A549 (cell line): ENCODE measurements at regions not wholly inside any gene's neighbourhood (a gene's known extent, or its start where the extent isn't known, plus 50 kb on each side); places are given as distances from the start of the nearest gene placed in this dataset.

ENCODE experiments used
- ATAC-seq, 2 experiments: fragments of 200-7000 bp in 1 of 2; fragments of >200 bp in 1 of 2; cut with Nextera tagmentation in 1 of 2; cut with Tn5 transposase in 1 of 2; 3 replicates each; pipeline versions ENCODE4 v1.8.0 to v1.9.1; 2018 to 2020; ENCODE audit warnings: mild to moderate bottlenecking in 1 of 2, moderate library complexity in 1 of 2
- CTCF ChIA-PET: fragments of 300-600 bp; sonication (Branson Sonifier 250); formaldehyde crosslinking; extraction: SDS; loops from one replicate; lab custom pipeline; 2021; ENCODE audit warnings: antibody characterized with exemption, inconsistent platforms; lab: Yijun Ruan, JAX
- POLR2A ChIA-PET: fragments of 350-600 bp; formaldehyde crosslinking; extraction: SDS; loops from one replicate; lab custom pipeline; 2021; ENCODE audit warnings: antibody characterized with exemption, inconsistent platforms; lab: Yijun Ruan, JAX
- DNase-seq, 2 experiments: peaks; one replicate each; pipeline versions ENCODE4 v3.0.0 to v3.0.0-alpha.2; 2011 to 2016; ENCODE audit warnings: low read depth in 1 of 2, low spot score in 1 of 2
- FAIRE-seq: peaks from 2 replicates; lab custom pipeline; 2011; peaks lifted over from hg19 to GRCh38; lab: Jason Lieb, UNC
- H3K27ac ChIP-seq, 2 experiments: fragments of >200 bp; sonication (Bioruptor Twin); formaldehyde crosslinking; 3 replicates each; pipeline ENCODE4 v1.5.1; 2016 to 2017
- H3K4me1 ChIP-seq: fragments of >200 bp; sonication (Bioruptor Twin); formaldehyde crosslinking; 3 replicates; pipeline ENCODE4 v1.6.1; 2016
- H3K4me2 ChIP-seq: fragments of >200 bp; sonication (Bioruptor Twin); formaldehyde crosslinking; 3 replicates; pipeline ENCODE4 v1.6.1; 2016
- H3K4me3 ChIP-seq: fragments of >200 bp; sonication (Bioruptor Twin); formaldehyde crosslinking; 3 replicates; pipeline ENCODE4 v1.5.1; 2016
- H3K9me3 ChIP-seq: fragments of >200 bp; sonication (Bioruptor Twin); formaldehyde crosslinking; 3 replicates; pipeline ENCODE4 v1.6.1; 2016
- BHLHE40 ChIP-seq: IDR thresholded peaks from 2 replicates; pipeline ENCODE4 v1.6.1; 2012; ENCODE audit warnings: low read depth, low read length, inconsistent platforms
- CBX8 ChIP-seq: fragments of 200-600 bp; sonication (generic); IDR thresholded peaks from 2 replicates; pipeline ENCODE4 v1.6.1; 2016
- CEBPB ChIP-seq, 2 experiments: fragments of >200 bp in 1 of 2; sonication (Bioruptor Twin) in 1 of 2; formaldehyde crosslinking in 1 of 2; IDR thresholded peaks; 2 replicates each; pipeline ENCODE4 v1.6.1; 2012 to 2016
- CHD2 ChIP-seq: fragments of 150-350 bp; IDR thresholded peaks from 2 replicates; pipeline ENCODE4 v1.6.1; 2014; ENCODE audit warnings: low read length; ENCODE audit not compliant: partially characterized antibody
- EHMT2 ChIP-seq: fragments of 200-600 bp; sonication (generic); IDR thresholded peaks from 2 replicates; pipeline ENCODE4 v1.6.1; 2016; ENCODE audit warnings: antibody characterized with exemption, low read depth, mild to moderate bottlenecking, moderate library complexity
- EP300 ChIP-seq, 2 experiments: fragments of >200 bp; sonication (Bioruptor Twin); formaldehyde crosslinking; IDR thresholded peaks; 2 replicates in 1 of 2; 3 replicates in 1 of 2; pipeline ENCODE4 v1.6.1; 2016 to 2017
- FOSB ChIP-seq: fragments of 250-450 bp; sonication (Bioruptor Pico); IDR thresholded peaks from 2 replicates; pipeline ENCODE4 v1.5.0; 2020; ENCODE audit warnings: mild to moderate bottlenecking, moderate library complexity
- FOXS1 ChIP-seq: fragments of 250-450 bp; sonication (Bioruptor Pico); IDR thresholded peaks from 2 replicates; pipeline ENCODE4 v1.5.0; 2020; ENCODE audit warnings: mild to moderate bottlenecking, moderate library complexity
- GATA3 ChIP-seq: IDR thresholded peaks from 2 replicates; pipeline ENCODE4 v1.6.1; 2012; ENCODE audit warnings: borderline replicate concordance
- HDAC2 ChIP-seq: fragments of 200-600 bp; sonication (generic); IDR thresholded peaks from 2 replicates; pipeline ENCODE4 v1.6.1; 2016
- JUNB ChIP-seq: fragments of >200 bp; sonication (Bioruptor Twin); formaldehyde crosslinking; IDR thresholded peaks from 2 replicates; pipeline ENCODE4 v1.6.1; 2016
- MAZ ChIP-seq: fragments of 150-350 bp; IDR thresholded peaks from 2 replicates; pipeline ENCODE4 v1.6.1; 2014; ENCODE audit warnings: antibody characterized with exemption, low read depth, low read length, borderline replicate concordance
- NFE2L2 ChIP-seq: fragments of 150-350 bp; conservative IDR thresholded peaks from 2 replicates; pipeline ENCODE4 v1.6.1; 2014; ENCODE audit warnings: low read length
- PHF8 ChIP-seq: fragments of 200-600 bp; sonication (generic); IDR thresholded peaks from 2 replicates; pipeline ENCODE4 v1.6.1; 2016; ENCODE audit warnings: low read depth, mild to moderate bottlenecking, antibody characterized with exemption, moderate library complexity, borderline replicate concordance
- POLR2AphosphoS2 ChIP-seq: conservative IDR thresholded peaks from 2 replicates; pipeline ENCODE4 v1.6.1; 2012; ENCODE audit warnings: low read length, improper control_type of control experiment, inconsistent platforms
- RAD21 ChIP-seq, 2 experiments: fragments of >200 bp in 1 of 2; sonication (Bioruptor Twin) in 1 of 2; formaldehyde crosslinking in 1 of 2; IDR thresholded peaks in 1 of 2; conservative IDR thresholded peaks in 1 of 2; 2 replicates in 1 of 2; 3 replicates in 1 of 2; pipeline ENCODE4 v1.6.1; 2012 to 2018; ENCODE audit warnings: inconsistent platforms in 1 of 2
- RARB ChIP-seq: fragments of 250-450 bp; sonication (Bioruptor Pico); IDR thresholded peaks from 2 replicates; pipeline ENCODE4 v1.8.0; 2021; ENCODE audit warnings: mild to moderate bottlenecking, moderate library complexity
- RFX5 ChIP-seq: fragments of 450-650 bp; IDR thresholded peaks from 2 replicates; pipeline ENCODE4 v1.7.1; 2014; ENCODE audit warnings: antibody characterized with exemption, mild to moderate bottlenecking, moderate library complexity
- RNF2 ChIP-seq: fragments of 200-600 bp; sonication (generic); IDR thresholded peaks from 2 replicates; pipeline ENCODE4 v1.6.1; 2016; ENCODE audit warnings: low read depth, mild to moderate bottlenecking, antibody characterized with exemption, moderate library complexity, borderline replicate concordance
- SMC3 ChIP-seq: fragments of >200 bp; sonication (Bioruptor Twin); formaldehyde crosslinking; IDR thresholded peaks from 3 replicates; pipeline ENCODE4 v1.6.1; 2018; ENCODE audit warnings: inconsistent platforms
- TFCP2L1 ChIP-seq: fragments of 250-450 bp; sonication (Bioruptor Pico); IDR thresholded peaks from 2 replicates; pipeline ENCODE4 v1.5.0; 2021; ENCODE audit warnings: mild to moderate bottlenecking
- TP53 ChIP-seq: fragments of 250-450 bp; sonication (Bioruptor Pico); IDR thresholded peaks from 2 replicates; pipeline ENCODE4 v1.5.0; 2021; ENCODE audit warnings: mild to moderate bottlenecking, moderate library complexity
- ZNF302 ChIP-seq: fragments of 250-450 bp; sonication (Bioruptor Pico); IDR thresholded peaks from 2 replicates; pipeline ENCODE4 v1.9.0; 2021; ENCODE audit warnings: inconsistent platforms, mild to moderate bottlenecking, moderate library complexity
- WGBS: methylation state at CpG from one replicate; pipeline ENCODE4 v1.1.6; 2017; ENCODE audit errors: missing lambda C conversion rate; 5-methylcytosine and 5-hydroxymethylcytosine counted together
- TF ChIP-seq, protein P1 (sequence below): fragments of >200 bp; sonication (Bioruptor Twin); formaldehyde crosslinking; IDR thresholded peaks from 2 replicates; pipeline ENCODE4 v1.6.1; 2016
- TF ChIP-seq, protein P2 (sequence below): fragments of >200 bp; sonication (Bioruptor Twin); formaldehyde crosslinking; IDR thresholded peaks from 3 replicates; pipeline ENCODE4 v1.5.1; 2016
- TF ChIP-seq, protein P3 (sequence below): fragments of 200-600 bp; sonication (generic); IDR thresholded peaks from 2 replicates; pipeline ENCODE4 v1.6.1; 2016; ENCODE audit warnings: antibody characterized with exemption, mild to moderate bottlenecking, moderate library complexity

DNA sequence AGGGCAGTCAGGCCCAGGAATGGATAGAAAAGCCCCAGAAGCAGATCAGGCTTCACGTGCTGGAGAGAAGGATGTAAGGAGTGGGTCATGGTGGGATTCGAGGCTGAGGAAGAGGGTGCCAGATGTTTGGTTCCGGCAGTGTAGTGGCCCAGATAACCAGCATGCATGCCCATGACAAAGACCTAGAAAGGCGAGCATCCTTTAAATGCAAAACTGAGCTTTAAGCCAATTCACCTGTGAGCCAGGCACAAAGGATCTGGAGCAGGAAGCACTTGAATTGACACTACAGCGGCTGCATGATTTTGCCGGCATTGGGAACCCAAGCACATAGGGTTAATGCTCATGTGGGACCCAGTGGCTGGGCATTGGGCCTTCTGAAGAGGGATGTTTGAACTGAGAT is 185.5 kb downstream of the TRIM29 start:
- TF ChIP-seq GATA3 (no peak), RAD21 (conservative IDR thresholded peaks at IDR 0.05 in 1 of 2, IDR thresholded peaks at IDR 0.05 in 1 of 2) (no peak), RARB (CRISPR knock-in tag) (no peak)
- no peak for FAIRE-seq
- Histone ChIP-seq H3K4me1 (no peaks in the 10 kb centered on the region), H3K4me2 (no peak overlapping the region), H3K27ac (no peak overlapping the region), H3K9me3 (no peaks in the 10 kb centered on the region), H3K4me3 (no peak overlapping the region)
- no peak for ATAC-seq
- POLR2A ChIA-PET, result no interaction called here
- DNase-seq, result no peak
- CTCF ChIA-PET, result no interaction called here
- 25% methylated on average over 4 of the region's 6 CpGs for WGBS

DNA sequence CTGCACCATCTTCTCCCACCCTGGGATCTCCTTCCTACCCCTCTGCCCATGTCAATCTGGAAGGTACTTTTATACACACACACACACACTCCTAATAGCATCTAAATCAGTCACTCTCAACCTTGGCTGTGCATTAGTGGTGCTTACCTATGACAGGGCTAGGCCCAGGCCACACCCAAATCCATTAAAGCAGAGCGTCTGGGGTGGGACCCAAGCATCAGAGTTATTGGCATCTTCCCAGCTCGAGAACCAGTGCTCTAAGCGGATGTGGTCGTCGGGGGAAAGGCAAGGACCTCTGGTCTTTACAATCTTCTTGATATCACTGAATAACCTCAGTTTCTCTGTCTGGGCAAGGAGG is 194.6 kb downstream of the TRIM29 start:
- Histone ChIP-seq H3K4me1 (no peaks in the 10 kb centered on the region), H3K4me3 (no peak overlapping the region), H3K4me2 (no peak overlapping the region), H3K9me3 (no peaks in the 10 kb centered on the region), H3K27ac (no peak overlapping the region)
- no peak for DNase-seq
- no peak for FAIRE-seq
- ChIA-PET CTCF (no interaction called here), POLR2A (no interaction called here)
- ATAC-seq, result no peak
- WGBS, result 60% methylated on average over 5 of the region's 5 CpGs
- no peak for TF ChIP-seq POLR2AphosphoS2
- no peak for TF ChIP-seq EHMT2
- no peak for TF ChIP-seq RFX5
- TF ChIP-seq NFE2L2, result no peak
- TF ChIP-seq JUNB, result no peak
- TF ChIP-seq, protein P1, sequence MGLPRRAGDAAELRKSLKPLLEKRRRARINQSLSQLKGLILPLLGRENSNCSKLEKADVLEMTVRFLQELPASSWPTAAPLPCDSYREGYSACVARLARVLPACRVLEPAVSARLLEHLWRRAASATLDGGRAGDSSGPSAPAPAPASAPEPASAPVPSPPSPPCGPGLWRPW, result no peak
- TF ChIP-seq RAD21 (conservative IDR thresholded peaks at IDR 0.05 in 1 of 2, IDR thresholded peaks at IDR 0.05 in 1 of 2), result no peak
- TF ChIP-seq MAZ, result no peak
- TF ChIP-seq CEBPB (IDR thresholded peaks at IDR 0.05), result no peak
- no peak for TF ChIP-seq HDAC2
- no peak for TF ChIP-seq CHD2
- TF ChIP-seq, protein P2, sequence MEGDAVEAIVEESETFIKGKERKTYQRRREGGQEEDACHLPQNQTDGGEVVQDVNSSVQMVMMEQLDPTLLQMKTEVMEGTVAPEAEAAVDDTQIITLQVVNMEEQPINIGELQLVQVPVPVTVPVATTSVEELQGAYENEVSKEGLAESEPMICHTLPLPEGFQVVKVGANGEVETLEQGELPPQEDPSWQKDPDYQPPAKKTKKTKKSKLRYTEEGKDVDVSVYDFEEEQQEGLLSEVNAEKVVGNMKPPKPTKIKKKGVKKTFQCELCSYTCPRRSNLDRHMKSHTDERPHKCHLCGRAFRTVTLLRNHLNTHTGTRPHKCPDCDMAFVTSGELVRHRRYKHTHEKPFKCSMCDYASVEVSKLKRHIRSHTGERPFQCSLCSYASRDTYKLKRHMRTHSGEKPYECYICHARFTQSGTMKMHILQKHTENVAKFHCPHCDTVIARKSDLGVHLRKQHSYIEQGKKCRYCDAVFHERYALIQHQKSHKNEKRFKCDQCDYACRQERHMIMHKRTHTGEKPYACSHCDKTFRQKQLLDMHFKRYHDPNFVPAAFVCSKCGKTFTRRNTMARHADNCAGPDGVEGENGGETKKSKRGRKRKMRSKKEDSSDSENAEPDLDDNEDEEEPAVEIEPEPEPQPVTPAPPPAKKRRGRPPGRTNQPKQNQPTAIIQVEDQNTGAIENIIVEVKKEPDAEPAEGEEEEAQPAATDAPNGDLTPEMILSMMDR, result no peak
- no peak for TF ChIP-seq CBX8

DNA sequence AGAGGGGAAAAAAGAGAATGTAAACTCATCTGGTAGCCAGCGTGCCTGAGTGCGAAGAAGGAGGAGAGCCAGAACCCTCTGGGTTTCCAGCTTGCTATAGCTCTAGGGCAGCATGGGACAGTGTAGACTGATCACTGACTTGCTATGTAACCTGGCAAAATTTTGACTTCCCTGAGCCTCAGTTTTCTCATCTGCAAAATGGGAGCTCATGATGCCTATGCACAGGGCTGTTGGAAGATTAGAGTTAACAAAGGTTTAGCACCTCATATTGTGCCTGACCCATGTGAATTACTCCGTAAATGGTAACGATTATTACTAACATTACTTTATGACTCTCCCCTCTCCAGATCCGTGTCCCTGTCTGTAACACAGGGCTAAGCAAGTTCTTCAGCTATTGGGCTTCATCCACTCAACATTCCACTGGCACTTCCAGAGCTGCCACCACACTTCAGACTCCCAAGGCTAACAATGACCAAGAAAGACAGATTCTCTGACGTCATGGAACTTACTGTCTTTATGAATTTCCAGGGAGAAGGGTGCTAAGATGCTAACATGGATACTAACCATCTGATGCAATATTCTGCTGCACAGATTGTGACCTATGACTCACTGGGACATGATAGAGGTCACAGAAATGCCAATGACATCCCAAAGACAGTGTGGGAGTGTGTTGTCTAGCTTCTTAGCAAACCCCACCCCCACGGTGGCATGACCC is 195.2 kb downstream of the TRIM29 start:
- FAIRE-seq (no peak), DNase-seq (no peak), ATAC-seq (no peak)
- H3K4me2 ChIP-seq, result no peak overlapping the region
- ChIA-PET CTCF (no interaction called here), POLR2A (no interaction called here)
- H3K9me3 ChIP-seq, result no peaks in the 10 kb centered on the region
- H3K4me3 ChIP-seq, result no peak overlapping the region
- WGBS, result 46% methylated on average over 7 of the region's 7 CpGs
- no peak for TF ChIP-seq FOXS1
- TF ChIP-seq TP53 (CRISPR knock-in tag), result no peak
- no peak for TF ChIP-seq PHF8
- no peak for TF ChIP-seq SMC3
- H3K27ac ChIP-seq, result no peak overlapping the region
- no peaks in the 10 kb centered on the region for H3K4me1 ChIP-seq

DNA sequence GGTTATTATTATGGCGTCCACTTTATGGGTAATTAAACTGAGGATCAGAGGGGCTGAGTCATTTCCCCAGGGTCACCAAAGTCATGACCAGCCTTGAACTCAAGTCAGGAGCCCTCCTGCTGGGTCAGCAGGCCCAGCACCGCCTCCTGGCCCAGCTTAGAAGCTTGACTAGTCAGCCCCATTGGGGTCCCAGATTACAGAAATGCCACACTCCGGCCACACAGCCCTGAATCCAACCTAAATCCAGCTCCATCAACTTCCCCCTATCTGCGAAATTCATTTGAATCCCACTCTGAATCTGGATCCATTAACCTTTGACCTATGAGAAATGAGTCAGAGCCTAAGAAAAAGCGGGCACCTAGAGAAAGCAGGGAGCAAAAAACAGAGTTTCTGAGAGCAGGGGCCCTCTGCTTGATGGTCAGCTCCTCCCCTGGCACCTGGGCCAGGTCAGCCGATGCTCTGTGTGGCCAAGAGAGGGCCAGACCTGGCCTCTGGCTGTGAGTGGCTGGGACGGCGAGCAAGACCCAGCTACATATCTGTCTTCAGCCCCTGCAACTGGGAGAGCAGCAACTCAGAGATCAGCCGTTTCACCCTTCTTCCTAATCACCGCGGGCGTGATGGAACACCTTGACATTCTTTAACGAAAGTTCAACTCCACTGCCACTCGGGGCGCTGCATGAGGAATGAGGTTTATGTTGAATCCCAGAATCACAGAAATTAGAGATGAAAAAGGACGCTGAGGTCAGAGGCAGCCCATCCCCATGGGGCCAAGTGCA is 196.1 kb downstream of the TRIM29 start:
- ATAC-seq, result no peak
- FAIRE-seq, result no peak
- no peak overlapping the region for H3K27ac ChIP-seq
- no peaks in the 10 kb centered on the region for H3K4me1 ChIP-seq
- POLR2A ChIA-PET, result no interaction called here
- DNase-seq, result no peak
- H3K4me3 ChIP-seq, result no peak overlapping the region
- H3K9me3 ChIP-seq, result no peaks in the 10 kb centered on the region
- CTCF ChIA-PET, result no interaction called here
- H3K4me2 ChIP-seq, result no peak overlapping the region
- WGBS, result 50% methylated on average over 12 of the region's 16 CpGs
- TF ChIP-seq RFX5 (no peak), RNF2 (no peak), EP300 (IDR thresholded peaks at IDR 0.05) (no peak), FOSB (CRISPR knock-in tag) (no peak), TFCP2L1 (CRISPR knock-in tag) (no peak), RAD21 (conservative IDR thresholded peaks at IDR 0.05 in 1 of 2, IDR thresholded peaks at IDR 0.05 in 1 of 2) (no peak), BHLHE40 (no peak), ZNF302 (CRISPR knock-in tag) (no peak)
- TF ChIP-seq, protein P3, sequence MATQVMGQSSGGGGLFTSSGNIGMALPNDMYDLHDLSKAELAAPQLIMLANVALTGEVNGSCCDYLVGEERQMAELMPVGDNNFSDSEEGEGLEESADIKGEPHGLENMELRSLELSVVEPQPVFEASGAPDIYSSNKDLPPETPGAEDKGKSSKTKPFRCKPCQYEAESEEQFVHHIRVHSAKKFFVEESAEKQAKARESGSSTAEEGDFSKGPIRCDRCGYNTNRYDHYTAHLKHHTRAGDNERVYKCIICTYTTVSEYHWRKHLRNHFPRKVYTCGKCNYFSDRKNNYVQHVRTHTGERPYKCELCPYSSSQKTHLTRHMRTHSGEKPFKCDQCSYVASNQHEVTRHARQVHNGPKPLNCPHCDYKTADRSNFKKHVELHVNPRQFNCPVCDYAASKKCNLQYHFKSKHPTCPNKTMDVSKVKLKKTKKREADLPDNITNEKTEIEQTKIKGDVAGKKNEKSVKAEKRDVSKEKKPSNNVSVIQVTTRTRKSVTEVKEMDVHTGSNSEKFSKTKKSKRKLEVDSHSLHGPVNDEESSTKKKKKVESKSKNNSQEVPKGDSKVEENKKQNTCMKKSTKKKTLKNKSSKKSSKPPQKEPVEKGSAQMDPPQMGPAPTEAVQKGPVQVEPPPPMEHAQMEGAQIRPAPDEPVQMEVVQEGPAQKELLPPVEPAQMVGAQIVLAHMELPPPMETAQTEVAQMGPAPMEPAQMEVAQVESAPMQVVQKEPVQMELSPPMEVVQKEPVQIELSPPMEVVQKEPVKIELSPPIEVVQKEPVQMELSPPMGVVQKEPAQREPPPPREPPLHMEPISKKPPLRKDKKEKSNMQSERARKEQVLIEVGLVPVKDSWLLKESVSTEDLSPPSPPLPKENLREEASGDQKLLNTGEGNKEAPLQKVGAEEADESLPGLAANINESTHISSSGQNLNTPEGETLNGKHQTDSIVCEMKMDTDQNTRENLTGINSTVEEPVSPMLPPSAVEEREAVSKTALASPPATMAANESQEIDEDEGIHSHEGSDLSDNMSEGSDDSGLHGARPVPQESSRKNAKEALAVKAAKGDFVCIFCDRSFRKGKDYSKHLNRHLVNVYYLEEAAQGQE, result no peak
- TF ChIP-seq, protein P1, result no peak
